Parathyroid adenoma (tissue), 2 donors: ENCODE measurements at regions not wholly inside any gene's neighbourhood (a gene's known extent, or its start where the extent isn't known, plus 50 kb on each side); places are given as distances from the start of the nearest gene placed in this dataset.

Experiments
- H2AFZ ChIP-seq: fragments of 300-600 bp; sonication (generic); one replicate; pipeline ENCODE4 v1.7.0; 2017; ENCODE audit warnings: antibody characterized with exemption, mild to moderate bottlenecking
- H3K27ac ChIP-seq: fragments of 300-600 bp; sonication (generic); one replicate; pipeline ENCODE4 v1.7.0; 2017
- H3K27me3 ChIP-seq: fragments of 300-600 bp; sonication (generic); one replicate; pipeline ENCODE4 v1.7.0; 2017; ENCODE audit warnings: low read length; ENCODE audit not compliant: control insufficient read depth, insufficient read depth
- H3K36me3 ChIP-seq: fragments of 300-600 bp; sonication (generic); one replicate; pipeline ENCODE4 v1.7.0; 2017; ENCODE audit warnings: low read length; ENCODE audit not compliant: control insufficient read depth, insufficient read depth
- H3K4me1 ChIP-seq: fragments of 300-600 bp; sonication (generic); one replicate; pipeline ENCODE4 v1.7.0; 2017; ENCODE audit warnings: control low read depth
- H3K4me2 ChIP-seq: fragments of 300-600 bp; sonication (generic); one replicate; pipeline ENCODE4 v1.7.0; 2017; ENCODE audit warnings: low read length
- H3K4me3 ChIP-seq: fragments of 300-600 bp; sonication (generic); one replicate; pipeline ENCODE4 v1.7.0; 2017; ENCODE audit warnings: low read depth, low read length
- H3K79me2 ChIP-seq: fragments of 300-600 bp; sonication (generic); one replicate; pipeline ENCODE4 v1.7.0; 2017; ENCODE audit warnings: control low read depth
- H3K9ac ChIP-seq: fragments of 300-600 bp; sonication (generic); one replicate; pipeline ENCODE4 v1.7.0; 2017; ENCODE audit warnings: mild to moderate bottlenecking
- H3K9me3 ChIP-seq: fragments of 300-600 bp; sonication (generic); one replicate; pipeline ENCODE4 v1.7.0; 2017; ENCODE audit warnings: low read length; ENCODE audit not compliant: control insufficient read depth
- CTCF ChIP-seq: fragments of 300-600 bp; sonication (generic); IDR thresholded peaks from one replicate; pipeline ENCODE4 v1.7.0; 2017; ENCODE audit warnings: antibody characterized with exemption, mild to moderate bottlenecking
- donor health status: primary hyperparathyroidism.

- Histone ChIP-seq H3K9me3 (no peaks in the 10 kb centered on the region), H3K9ac (no peak overlapping the region), H3K4me3 (no peak overlapping the region), H3K79me2 (no peaks in the 10 kb centered on the region), H3K36me3 (no peaks in the 10 kb centered on the region), H3K27me3 (no peaks in the 10 kb centered on the region), H3K4me2 (no peak overlapping the region), H2AFZ (no peak overlapping the region), H3K27ac (no peak overlapping the region), H3K4me1 (no peaks in the 10 kb centered on the region)
- no peak for TF ChIP-seq CTCF
Observed at GRCh38 chr11:104510169-104510568, 346.2 kb upstream of the PDGFD start.

GRCh38 chr11:104490182-104490581, 326.2 kb upstream of the PDGFD start:
- Histone ChIP-seq H3K27ac (no peak overlapping the region), H3K4me3 (no peak overlapping the region), H3K4me1 (no peaks in the 10 kb centered on the region), H2AFZ (no peak overlapping the region), H3K79me2 (no peaks in the 10 kb centered on the region), H3K9me3 (no peaks in the 10 kb centered on the region), H3K27me3 (no peaks in the 10 kb centered on the region), H3K4me2 (no peak overlapping the region), H3K36me3 (no peaks in the 10 kb centered on the region), H3K9ac (no peak overlapping the region)
- TF ChIP-seq CTCF, result no peak

GRCh38 chr11:104488561-104488960, 324.6 kb upstream of the PDGFD start:
- H3K27me3 ChIP-seq, result no peaks in the 10 kb centered on the region
- no peak for TF ChIP-seq CTCF
- no peak overlapping the region for H3K27ac ChIP-seq

GRCh38 chr11:104487046-104487806, 323.3 kb upstream of the PDGFD start:
- no peak overlapping the region for H3K4me3 ChIP-seq
- H3K4me1 ChIP-seq, result no peaks in the 10 kb centered on the region
- no peak overlapping the region for H3K4me2 ChIP-seq
- no peaks in the 10 kb centered on the region for H3K27me3 ChIP-seq
- H2AFZ ChIP-seq, result no peak overlapping the region
- no peaks in the 10 kb centered on the region for H3K79me2 ChIP-seq
- H3K36me3 ChIP-seq, result no peaks in the 10 kb centered on the region
- TF ChIP-seq CTCF, result no peak
- H3K27ac ChIP-seq, result no peak overlapping the region
- H3K9ac ChIP-seq, result no peak overlapping the region
- no peaks in the 10 kb centered on the region for H3K9me3 ChIP-seq

More at GRCh38 chr11:104488561-104488960, 324.6 kb upstream of the PDGFD start:
- H3K9ac ChIP-seq, result no peak overlapping the region
- H3K79me2 ChIP-seq, result no peaks in the 10 kb centered on the region
- H2AFZ ChIP-seq, result no peak overlapping the region
- H3K4me1 ChIP-seq, result no peaks in the 10 kb centered on the region
- H3K4me2 ChIP-seq, result no peak overlapping the region
- H3K4me3 ChIP-seq, result no peak overlapping the region
- no peaks in the 10 kb centered on the region for H3K9me3 ChIP-seq
- no peaks in the 10 kb centered on the region for H3K36me3 ChIP-seq
